ENCODE measurements at regions not wholly inside any gene's neighbourhood (a gene's known extent, or its start where the extent isn't known, plus 50 kb on each side); places are given as distances from the start of the nearest gene placed in this dataset.

GRCh38 chr2:65826567-65826966, 394.2 kb upstream of the SPRED2 start:
- TF ChIP-seq CTCF (IDR thresholded peaks at IDR 0.05) (no peak), POLR2A (IDR thresholded peaks at IDR 0.05) (no peak)
